ENCODE measurements at regions not wholly inside any gene's neighbourhood (a gene's known extent, or its start where the extent isn't known, plus 50 kb on each side); places are given as distances from the start of the nearest gene placed in this dataset.
A peak's percentile ranks its signal among the peaks of the same experiment; 100 is the strongest.
"Not testable (repeated sequence)": the region's sequence is repeated elsewhere in the genome, so short reads cannot be mapped to it uniquely, and the experiment has no call there.

DNA sequence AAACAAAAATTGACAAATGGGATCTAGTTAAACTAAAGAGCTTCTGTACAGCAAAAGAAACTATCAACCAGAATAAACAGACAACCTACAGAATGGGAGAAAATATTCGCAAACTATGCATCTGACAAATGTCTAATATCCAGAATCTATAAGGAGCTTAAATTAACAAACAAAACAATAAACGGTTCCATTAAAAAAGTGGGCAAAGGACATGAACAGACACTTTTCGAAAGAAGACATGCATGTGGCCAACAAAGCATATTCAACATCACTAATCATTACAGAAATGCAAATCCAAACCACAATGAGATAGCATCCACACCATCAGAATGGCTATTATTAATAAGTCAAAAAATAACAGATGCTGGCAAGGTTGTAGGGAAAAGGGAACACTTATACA lies 50.5 kb upstream of the MED13L start:
- DNase-seq = not testable (repeated sequence)

DNA sequence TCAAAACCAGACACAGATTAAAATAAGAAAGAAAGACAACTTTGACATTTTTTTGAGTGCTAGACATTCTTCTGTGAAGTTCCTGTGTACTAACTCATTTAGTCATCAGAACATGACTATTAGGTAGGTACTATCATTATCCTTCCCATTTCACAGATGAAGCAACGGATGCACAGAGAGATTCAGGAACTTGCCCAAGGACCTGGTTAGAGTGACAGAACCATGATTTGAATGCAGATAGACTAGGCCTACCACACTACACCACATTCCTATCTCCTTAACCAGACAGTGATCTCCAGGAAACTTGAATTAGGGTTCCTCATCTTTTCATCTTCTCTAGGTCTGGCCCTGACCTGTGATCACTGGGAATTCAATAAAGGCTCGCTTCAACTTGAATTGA lies 54.4 kb upstream of the MED13L start:
- no peak for DNase-seq

DNA sequence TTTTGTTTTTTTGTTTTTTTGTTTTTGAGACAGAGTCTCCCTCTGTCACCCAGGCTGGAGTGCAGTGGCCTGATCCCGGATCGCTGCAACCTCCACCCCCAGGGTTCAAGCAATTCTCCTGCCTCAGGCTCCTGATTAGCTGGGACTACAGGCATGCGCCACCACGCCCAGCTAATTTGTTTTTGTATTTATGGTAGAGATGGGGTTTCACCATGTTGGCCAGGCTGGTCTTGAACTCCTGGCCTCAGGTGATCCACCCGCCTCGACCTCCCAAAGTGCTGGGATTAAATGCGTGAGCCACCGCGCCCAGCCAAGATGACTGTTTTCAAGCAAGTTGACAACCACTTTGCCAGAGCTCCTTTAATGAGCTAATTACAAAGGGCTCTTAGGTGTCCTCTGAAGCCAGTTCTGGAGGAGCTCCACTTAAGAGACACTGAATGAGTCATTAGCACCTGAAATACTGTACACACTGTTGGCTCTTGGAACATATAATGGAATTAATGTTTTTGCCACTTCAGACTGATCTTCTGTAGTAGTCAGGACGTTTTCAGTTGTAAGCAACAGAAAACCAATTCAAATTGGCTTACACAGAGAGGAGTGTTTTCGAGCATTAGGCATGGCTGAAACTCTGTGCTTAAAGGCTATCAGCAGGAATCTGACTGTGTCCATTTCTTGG lies 55.4 kb upstream of the MED13L start:
- DNase-seq = peak; percentile 37

DNA sequence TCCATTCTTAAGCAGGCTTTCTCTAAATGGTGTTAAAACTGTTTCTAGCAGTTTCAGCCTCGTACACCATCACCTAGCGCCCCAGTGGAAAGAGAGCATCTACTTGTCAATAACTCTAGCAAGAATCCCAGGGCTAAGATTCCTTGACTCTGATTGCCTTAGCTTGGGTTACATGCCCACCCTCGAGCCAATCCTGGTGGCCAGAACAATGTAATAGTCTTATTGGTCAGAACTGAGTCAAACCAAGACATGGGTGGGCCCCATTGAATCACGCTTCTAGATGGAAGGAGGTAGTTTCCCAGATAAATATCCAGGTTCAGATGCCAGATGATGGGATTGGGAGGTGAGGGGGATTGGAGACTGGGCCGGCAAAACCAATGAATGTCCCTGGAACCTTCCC lies 55.9 kb upstream of the MED13L start:
- DNase-seq = no peak

DNA sequence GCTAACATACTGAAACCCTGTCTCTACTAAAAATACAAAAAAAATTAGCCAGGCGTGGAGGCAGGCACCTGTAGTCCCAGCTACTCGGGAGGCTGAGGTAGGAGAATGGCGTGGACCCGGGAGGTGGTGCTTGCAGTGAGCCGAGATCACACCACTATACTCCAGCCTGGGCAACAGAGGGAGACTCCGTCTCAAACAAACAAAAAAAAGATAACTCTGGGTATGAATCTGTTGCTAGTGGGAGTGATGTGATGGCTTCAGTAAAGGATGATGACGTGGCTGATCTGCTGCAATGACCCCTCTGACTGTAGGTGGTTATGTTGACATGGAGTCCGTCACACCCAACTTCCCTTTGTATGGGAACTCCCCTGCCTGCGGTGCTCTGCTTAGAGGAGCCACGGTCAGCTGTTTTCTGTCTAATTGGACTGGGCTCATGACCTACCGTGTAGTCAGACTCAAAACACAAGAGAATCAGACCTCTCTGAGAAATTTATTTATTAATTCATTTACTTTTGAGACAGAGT lies 59.1 kb upstream of the MED13L start:
- no peak for DNase-seq

- DNase-seq = no peak
These were observed 59.8 kb upstream of the MED13L start for GRCh38 chr12:116337312-116337711.

- no peak for DNase-seq
These were observed 60.8 kb upstream of the MED13L start for GRCh38 chr12:116338064-116338846.

GRCh38 chr12:116339062-116339461 lies 61.6 kb upstream of the MED13L start:
- DNase-seq = no peak

- DNase-seq = no peak
These were observed 62.4 kb upstream of the MED13L start for GRCh38 chr12:116339800-116340371.

DNA sequence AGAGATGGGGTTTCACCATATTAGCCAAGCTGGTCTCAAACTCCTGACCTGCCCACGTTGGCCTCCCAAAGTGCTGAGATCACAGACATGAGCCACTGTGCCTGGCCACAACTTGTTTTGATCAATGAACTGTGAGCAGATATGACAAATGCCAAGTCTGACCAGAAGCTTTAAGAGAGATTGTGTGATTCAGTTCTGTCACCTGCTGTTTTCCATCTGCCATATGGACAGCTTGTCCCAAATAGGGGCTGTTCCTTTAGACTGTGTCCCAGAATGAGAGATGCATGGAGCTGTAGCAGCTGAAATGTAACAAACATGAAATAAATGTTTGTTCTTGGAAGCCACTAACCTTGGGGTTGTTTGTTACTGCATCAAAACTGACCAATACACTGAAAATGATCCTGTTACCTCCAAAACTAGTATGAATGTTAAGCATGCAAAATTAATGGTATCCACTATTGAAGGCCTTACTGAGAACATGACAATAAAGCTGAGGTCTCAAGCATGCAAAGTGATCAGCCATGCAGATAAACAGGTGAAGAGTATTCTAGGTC lies 65.9 kb upstream of the MED13L start:
- DNase-seq = no peak

- DNase-seq = no peak
These were observed 68.7 kb upstream of the MED13L start for GRCh38 chr12:116346222-116346621.

DNA sequence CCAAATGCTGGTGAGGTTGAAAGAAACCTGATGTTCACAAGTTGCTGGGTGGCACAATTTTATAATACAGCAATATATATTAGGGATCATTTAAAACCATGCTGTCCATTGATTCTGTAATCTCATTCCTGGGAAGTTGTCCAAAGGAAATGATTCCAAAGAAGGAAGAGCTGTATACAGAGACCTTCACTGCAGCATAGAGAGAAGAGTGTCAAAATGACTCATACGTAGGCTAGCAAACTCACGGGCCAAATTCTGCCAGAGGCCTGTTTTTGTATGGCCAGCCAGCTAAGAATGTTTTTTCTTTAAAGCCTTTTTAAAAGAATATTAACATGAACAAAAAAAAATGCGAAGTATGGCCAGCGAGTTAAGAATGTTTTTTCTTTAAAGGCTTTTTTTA lies 69.2 kb upstream of the MED13L start:
- no peak for DNase-seq

DNA sequence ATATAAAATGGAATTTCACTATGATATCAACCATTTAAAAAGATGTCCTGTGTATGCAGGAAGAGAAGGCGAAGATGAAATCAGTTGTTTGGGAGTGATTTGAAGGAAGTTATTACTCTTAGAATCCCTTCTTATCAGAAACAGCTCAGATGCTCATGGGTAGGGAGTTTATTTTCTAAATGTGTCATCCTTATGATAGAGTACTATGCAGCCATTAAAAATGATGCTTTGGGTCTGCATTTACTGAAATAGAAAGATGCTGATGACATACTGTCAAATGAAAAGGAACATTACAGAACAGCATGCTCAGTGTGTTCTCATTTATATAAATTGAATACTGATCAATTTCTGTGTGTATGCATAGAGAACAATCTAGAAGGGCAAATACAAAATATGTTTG lies 69.8 kb upstream of the MED13L start:
- no peak for DNase-seq

- no peak for DNase-seq
These were observed 74.9 kb upstream of the MED13L start for GRCh38 chr12:116352315-116352835.

DNA sequence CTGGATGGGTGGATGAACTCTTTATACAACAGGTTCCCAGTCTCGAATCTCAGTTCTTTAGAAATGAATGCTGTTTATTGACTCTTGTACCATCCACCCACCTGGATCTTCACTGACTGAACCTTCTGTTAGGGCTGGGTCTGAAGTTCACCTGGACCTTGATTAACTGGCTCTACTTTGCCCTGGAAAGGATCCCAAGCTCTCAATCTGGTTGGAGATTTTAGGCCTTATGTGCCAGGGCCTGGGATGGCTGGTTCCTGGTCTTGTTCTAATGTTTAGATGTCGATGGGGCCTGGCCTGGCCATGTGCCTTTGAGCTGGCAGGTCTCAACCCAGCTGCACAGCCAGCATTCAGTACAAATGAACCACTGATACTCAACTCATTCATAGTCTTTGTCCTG lies 76.5 kb upstream of the MED13L start:
- DNase-seq = no peak

GRCh38 chr12:116354534-116354933 lies 77.0 kb upstream of the MED13L start:
- no peak for DNase-seq

DNA sequence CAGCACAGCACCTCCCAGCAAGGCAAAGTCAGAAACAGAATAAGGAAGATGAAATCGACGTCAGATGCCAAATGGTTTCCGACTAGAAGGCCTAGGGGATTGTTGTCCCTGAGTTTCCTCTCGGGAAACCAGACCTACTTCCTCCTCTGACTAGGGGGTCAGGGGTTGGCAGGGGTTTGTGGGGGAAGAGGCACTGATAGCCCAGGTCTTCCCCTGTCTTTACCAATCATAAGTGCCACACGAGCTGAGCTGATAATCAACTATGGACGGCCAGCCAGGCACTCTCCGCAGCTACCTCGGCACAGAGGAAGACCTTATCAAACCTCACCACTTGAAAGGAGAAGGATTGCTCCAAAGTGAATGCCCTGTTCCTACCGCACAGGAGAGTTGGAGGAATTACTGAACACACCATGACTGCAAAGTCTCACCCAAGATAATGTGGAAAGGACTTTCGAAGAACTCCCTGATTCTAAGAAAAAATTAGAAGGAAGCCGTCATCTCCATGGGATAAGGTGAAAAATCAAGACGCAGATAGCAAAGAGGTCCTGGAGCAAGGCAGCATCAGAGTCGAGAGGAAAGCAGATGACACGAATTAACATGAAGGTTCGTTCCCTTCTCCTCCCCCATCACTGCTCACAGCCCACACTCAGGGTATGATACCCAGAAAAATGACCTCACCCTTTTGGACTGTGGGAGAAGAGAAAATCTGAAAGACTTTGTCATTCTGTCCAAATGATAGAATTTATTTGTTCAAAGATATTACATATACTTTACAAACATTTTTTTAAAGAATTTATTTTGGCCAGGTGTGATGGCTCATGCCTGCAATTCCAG lies 77.7 kb upstream of the MED13L start:
- no peak for DNase-seq

GRCh38 chr12:116358536-116358892 lies 81.0 kb upstream of the MED13L start:
- no peak for DNase-seq

DNA sequence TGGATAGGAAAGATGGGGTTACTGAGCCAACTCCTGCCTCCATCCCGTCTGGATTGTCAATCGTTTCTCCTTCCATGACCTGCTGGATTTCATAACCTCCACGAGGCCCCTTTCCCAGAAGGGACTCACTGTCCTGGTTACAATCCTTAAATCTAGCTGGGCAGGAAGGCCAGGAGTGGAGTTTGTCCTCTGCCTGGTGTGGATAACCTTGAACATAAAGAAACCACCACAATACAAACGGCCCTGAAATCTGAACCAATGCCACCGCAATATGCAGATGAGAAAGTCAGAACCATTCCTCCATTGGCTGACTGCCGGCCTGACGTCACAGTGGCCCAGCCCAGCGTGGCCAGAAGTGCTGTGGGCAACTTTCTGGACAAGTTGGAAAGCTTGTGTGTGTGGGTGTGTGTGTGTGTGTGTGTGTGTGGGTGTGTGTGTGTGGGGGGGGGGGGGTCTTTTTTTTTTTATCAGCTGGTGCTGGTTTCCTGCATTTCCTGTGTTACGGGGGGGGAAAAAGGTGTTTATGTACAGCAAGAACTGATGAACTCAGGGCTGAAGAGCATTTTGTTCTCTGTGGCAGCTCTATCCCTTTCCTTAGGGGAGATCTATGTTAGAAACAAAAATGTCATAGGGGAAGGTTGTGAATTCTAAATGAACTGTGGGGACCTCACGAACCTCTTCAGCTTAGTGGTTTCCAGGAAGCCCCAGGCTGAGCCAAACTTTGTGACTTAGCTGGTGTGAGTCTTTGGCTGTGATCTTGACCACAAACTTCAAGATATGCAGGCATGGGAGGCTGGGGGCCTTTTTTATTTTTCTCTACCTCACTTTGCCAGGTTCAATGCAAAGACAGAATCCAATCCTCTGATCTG lies 81.6 kb upstream of the MED13L start:
- DNase-seq = no peak

DNA sequence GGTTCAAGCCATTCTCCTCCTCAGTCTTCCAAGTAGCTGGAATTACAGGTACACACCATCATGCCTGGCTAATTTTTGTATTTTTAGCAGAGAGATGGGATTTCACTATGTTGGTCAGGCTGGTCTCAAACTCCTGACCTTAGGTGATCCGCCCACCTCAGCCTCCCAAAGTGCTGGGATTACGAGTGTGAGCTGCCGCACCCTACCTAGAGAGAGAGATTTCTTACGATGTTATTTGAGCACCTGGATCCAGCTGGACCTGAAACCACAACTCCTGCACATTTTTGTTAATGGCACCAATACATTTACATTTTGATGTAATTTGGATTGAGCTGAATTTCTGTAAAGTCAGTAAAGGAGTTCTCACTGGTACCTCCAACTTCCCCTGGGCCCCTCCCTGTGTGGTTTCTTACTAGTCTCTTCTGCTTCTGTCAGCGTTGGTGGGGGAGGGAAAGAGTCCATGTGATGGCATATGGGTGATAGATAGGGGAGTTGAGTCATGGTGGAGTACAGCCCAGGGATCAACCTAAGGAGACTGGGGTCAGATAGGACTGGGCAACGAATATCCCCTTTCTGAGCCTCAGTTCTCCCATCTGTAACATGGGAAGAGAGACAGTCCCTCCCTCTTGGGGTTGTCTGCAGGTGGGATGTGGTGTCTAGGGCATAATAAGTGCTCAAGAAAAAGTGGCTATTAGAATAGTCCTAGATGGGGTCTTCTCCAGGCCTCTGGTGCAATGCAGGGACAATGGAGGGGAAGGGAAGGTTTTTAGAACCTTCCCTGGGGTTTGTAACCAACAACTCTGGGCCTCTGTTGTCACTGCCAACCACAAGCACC lies 83.3 kb upstream of the MED13L start:
- DNase-seq = no peak
